ENCODE measurements at regions not wholly inside any gene's neighbourhood (a gene's known extent, or its start where the extent isn't known, plus 50 kb on each side); places are given as distances from the start of the nearest gene placed in this dataset.
"Not testable (repeated sequence)": the region's sequence is repeated elsewhere in the genome, so short reads cannot be mapped to it uniquely, and the experiment has no call there.

DNA sequence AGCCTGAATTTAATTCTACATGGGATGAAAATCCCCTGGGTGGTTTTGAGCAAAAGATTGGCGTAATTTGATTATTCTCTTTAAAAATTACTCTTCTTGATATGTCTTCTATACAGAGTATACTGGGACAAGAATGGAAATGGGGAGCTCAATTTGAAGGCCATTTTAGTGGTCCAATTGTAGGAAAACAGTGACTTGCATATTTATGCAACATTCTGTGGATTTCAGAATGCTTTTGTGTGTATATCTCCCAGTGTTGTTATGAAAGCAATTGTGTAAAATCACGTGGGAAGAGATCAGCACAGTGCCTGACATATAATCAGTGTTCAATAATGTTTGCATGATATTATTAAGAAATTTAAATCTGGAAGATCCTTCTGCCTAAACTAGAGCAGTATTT is 575.9 kb upstream of the PBX1 start:
- no peak for DNase-seq (ENCODE audit: low read depth)

DNA sequence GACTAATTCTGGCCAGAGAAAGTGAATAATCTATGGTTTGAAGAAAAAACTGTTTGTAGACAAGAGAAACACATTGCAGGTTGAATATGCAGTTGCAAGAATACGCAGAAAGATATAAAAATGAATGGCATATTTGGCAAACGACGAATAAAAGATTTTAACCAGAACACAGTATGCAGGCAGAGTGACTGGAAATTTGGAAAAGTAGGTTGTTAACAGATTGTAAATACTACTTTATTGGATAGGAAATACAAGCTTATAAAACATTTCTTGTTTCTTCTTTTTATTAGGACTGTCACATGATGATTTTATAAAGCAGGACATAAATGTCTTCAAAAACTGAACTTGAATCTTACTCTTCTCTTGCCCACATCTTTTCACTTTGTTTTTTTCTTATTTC is 573.3 kb upstream of the PBX1 start:
- no peak for DNase-seq (ENCODE audit: low read depth)

DNA sequence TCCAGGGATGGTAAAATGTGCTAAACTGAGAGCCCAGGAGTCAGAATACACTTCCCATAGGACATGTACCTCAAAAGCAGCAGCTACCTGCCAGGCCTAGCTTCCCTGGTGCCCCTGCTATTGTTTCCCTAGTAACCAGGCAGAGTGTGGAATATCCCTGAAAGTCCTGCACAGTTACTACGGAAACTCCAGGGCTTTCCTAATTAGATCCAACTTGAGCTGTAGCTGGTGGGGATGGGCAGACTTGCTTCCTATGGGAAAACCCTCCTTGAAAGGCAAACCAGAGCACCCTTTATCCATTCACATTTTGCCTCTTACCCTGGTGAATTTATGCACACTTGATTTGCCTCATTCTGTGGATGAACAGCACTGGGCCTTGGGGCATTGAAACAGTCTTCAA is 559.9 kb upstream of the PBX1 start:
- no peak for DNase-seq (ENCODE audit: low read depth)

DNA sequence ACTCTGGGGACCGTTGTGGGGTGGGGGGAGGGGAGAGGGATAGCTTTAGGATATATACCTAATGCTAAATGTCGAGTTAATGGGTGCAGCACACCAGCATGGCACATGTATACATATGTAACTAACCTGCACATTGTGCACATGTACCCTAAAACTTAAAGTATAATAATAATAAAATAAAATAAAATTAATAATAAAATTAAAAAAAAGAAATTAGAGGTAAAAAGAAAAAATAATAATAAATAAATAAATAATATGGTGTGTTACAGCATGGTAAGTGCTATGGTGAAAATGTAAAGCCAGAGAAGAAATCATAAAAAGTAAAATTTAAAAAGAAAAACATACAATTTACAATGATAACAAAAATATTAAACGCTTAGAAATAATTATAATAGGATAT is 552.8 kb upstream of the PBX1 start:
- DNase-seq (ENCODE audit: low read depth) = not testable (repeated sequence)

DNA sequence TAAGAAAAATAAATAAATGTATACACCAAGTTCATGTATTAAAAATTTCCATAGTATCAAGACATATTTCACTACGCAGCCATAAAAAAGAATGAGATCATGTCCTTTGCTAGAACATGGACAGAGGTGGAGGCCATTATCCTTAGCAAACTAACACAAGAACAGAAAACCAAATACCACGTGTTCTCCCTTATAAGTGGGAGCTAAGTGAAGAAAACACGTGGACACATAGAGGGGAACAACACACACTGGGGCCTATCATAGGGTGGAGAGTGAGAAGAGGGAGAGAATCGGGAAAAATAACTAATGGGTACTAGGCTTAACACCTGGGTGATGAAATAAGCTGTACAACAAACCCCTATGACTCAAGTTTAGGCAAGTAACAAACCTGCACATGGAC is 552.4 kb upstream of the PBX1 start:
- no peak for DNase-seq (ENCODE audit: low read depth)

DNA sequence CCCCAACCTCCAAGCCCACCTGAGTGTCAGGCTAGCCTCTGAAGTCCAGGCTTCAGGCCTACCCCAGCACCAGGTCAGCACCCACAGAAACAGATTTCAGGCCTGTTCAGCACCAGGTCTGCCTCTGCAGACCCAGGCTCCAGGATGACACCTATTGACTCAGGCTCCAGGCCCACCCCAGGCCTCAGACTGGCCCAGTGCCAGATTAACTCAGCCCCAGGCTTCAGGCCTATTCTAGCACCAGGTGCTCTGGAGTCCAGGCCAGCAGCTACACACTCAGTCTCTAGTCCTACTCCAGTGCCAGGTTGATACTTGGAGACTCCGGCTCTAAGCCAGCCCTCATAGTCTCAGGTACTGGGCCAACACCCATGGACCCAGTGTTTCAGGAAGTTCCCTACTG is 541.7 kb upstream of the PBX1 start:
- no peak for DNase-seq (ENCODE audit: low read depth)

DNA sequence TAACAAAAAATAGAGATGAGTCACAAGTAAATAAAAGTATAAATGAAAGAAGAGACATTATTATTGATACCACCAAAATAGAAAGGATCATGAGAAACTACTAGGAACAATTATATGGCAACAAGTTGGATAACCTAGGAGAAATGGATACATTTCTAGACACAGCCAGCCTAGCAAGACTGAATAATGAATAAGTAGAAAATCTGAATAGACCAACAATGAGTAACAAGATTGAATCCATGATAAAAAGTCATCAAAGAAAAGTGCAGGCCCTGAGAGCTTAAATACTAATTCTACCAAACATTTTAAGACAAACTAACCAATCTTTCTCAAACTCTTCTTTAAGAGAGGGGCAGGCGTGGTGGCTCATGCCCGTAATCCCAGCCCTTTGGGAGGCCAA is 538.6 kb upstream of the PBX1 start:
- no peak for DNase-seq (ENCODE audit: low read depth)

DNA sequence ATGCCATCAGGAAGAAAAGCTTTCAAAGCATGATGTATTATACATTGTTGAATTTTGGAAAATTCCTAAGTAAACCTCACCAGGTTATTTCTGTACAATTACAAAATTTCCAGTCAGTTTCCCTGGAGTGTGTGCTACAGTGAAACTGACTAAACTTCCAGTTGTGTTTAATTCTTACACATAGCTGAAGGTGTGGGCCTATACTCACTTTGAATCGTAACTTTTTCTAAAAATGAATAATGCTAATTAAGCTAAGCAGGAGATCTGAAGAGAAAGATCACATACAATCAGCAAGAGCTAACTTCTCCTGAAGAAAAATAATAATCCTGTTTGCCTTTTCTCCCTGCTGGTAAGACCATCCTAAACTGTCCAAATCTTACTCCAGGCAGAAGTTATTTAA is 537.2 kb upstream of the PBX1 start:
- no peak for DNase-seq (ENCODE audit: low read depth)

DNA sequence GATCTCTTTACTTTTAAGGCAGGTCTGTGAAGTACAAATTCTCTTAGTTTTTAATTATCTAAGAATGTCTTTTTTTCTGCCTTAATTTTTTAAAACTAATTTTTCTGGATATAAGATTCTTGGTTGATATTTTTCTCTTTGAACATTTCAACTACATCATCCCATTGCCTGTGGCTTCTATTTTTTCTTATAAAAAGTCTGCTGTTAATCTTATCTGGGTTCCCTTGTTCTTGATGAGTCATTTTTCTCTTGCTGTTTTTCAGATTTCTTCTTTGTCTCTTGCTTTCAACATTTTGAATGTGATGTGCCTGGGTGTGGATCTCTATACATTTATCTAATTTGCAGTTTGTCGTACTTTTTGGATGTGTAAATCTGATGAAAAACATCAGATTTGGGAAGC is 525.2 kb upstream of the PBX1 start:
- no peak for DNase-seq (ENCODE audit: low read depth)

DNA sequence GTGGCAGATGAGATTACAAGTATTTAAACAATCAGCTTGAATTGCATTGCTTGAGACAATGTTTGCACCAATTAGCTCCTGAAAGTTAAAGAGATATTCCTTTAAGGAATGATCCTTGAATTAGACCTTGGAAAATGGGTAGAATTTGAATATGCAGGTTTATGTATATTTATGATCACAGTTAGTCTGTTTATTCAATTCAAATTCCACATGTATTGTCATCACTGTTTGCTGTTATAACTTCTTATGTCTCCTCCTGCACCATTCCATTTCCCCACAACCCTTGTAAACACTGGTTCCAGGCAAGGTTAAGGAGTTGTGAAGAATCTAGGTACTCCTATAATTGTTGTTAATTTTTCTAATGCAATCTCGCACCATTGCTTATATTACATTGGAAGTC is 518.2 kb upstream of the PBX1 start:
- DNase-seq (ENCODE audit: low read depth) = no peak

DNA sequence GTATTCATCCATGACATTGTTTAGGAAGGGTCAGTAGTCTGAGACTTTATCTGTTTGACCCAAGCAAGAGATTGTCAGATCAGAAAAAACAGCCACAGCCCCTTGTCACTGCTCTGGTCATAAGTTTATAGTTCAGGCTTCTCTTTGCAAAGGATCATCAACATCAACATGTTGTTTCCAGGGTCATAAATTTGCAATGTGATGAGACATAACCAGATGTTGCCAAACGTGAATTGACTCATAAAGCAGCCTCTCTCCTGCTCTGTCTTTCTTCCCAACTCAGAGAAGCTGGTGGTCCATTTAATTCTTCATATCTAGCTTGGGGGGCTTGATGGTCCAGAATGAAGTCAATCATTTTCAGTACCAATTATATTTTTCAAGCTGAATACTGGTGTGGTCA is 507.2 kb upstream of the PBX1 start:
- DNase-seq (ENCODE audit: low read depth) = no peak

DNA sequence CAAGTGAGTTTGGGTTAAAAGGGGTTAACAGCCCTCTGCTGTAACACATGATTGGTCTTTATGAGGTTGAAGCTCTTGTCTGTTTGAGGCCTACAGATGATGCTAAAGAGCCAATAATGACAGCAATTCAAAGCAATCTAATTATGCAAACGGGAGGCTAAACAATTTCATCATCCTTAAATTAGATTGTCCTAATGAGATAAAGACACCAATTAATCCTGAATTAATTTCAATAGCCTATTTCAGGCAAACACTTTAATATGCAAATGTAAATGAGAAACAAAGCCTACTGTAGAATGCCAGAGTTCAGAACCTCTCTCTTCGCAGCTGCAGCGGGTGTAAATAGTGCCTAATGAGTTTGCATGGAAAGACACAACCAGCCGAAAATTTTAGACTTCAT is 504.7 kb upstream of the PBX1 start:
- no peak for DNase-seq (ENCODE audit: low read depth)

DNA sequence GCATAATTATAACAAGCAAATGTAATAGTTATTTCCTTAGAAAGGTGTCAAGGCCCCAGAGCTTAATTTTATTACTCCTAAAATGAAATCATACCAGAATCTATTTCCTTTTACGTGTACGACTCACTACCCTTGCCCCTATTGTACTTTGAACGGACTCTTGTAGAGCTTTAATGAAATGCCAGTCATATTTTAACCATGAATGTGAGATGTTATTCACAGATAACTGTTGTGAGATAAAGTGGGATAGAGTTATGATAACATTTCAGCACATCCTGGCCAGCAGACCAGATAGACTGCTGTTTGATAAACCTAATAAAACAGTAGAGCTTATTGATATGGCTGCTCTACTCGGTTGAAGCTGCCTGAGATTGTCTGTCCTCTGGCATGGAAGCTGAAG is 500.8 kb upstream of the PBX1 start:
- DNase-seq (ENCODE audit: low read depth) = no peak

DNA sequence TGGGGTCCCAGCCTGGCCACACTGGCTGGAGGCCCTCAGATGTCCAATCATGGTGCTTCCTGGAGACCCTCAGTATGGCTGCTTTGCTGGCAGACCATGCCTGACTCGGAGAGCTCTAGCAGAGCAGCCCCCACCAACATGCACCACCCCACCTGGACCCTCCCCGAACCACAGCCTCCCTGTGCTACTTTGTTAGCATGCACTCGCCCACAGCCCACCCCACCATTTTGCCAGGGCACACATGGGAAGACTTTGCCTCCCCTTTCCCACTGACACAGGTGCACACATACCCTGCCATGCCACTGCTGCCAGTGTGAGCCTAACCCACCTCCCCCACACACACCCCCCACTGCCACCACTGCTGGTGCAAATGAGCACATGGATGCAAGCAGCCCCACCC is 497.5 kb upstream of the PBX1 start:
- DNase-seq (ENCODE audit: low read depth) = no peak

DNA sequence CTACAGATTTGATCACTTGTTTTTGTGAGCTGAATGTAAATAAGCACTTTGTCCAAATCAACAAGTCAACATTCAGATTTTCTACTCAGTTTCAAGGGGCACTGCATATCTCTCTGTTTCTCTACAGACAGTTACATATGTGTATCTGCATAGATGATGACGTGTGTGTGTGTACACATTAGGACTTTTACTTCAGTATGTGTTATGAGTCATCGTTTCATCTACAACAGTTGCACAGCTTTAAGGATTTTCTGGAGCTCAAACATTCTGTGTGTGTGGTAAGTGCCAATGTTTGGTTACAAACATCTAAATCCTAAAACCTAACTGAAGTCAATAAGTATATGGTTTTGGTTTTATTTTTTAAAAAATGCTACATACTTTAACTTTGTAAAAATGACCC is 494.5 kb upstream of the PBX1 start:
- no peak for DNase-seq (ENCODE audit: low read depth)

DNA sequence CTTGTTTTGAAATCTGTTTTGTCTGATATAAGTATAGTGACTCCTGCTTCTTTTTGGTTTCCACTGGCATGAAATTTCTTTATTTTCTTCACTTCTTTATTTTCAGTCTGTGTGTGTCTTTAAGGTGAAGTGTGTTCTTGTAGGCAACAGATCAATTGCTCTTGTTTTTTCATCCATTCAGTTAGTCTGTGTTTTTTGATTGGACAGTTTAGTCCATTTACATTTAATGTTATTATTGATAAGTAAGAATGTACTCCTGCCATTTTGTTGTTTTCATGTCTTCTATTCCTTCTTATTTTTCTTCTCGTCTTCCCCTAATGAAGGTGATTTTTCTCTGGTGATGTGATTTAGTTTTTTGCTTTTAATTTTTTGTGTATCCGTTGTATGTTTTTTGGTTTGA is 487.7 kb upstream of the PBX1 start:
- no peak for DNase-seq (ENCODE audit: low read depth)

DNA sequence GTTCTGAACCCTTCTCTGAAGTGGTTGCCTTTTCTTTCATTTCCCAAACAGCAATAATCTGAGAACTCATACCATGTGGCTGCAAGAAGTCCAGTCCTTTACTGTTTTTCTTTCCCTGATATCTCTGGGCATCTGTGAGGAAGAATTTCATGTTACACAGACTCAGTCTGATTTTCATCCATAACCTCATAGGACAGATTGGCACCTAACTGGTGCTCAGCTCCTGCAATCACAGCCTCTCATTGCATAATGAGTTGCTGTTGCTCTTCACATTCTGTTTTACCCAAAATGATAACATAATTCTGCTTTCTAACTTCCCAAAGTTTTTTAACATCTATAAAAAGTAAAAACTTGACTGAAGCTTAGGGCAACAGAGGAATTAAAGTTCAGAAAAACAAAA is 472.2 kb upstream of the PBX1 start:
- no peak for DNase-seq (ENCODE audit: low read depth)

DNA sequence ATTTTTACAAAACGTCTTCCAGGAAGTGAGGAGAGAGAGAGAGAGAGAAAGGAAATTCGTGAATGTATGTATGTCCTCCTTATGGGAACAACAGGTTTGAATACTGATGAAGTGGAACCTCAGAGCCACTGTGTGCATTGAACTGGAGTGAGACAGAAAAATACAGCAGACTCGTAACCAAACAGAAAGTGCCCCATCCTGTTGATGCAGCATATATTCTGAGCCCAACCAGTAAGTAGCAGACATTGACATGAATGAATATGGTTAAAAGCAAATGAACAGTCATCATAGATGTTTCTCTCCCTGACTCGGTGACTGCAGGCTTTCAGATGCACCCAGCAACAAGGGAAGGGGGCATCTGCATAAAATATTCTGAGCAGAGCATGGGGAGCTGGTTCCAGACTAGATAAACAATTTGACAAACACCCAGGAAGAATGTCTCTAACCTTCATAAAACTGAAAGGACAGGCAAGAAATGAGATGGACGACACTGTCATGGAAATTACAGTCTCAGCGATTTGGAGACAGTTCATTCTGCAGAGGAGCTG is 471.0 kb upstream of the PBX1 start:
- DNase-seq (ENCODE audit: low read depth) = no peak

DNA sequence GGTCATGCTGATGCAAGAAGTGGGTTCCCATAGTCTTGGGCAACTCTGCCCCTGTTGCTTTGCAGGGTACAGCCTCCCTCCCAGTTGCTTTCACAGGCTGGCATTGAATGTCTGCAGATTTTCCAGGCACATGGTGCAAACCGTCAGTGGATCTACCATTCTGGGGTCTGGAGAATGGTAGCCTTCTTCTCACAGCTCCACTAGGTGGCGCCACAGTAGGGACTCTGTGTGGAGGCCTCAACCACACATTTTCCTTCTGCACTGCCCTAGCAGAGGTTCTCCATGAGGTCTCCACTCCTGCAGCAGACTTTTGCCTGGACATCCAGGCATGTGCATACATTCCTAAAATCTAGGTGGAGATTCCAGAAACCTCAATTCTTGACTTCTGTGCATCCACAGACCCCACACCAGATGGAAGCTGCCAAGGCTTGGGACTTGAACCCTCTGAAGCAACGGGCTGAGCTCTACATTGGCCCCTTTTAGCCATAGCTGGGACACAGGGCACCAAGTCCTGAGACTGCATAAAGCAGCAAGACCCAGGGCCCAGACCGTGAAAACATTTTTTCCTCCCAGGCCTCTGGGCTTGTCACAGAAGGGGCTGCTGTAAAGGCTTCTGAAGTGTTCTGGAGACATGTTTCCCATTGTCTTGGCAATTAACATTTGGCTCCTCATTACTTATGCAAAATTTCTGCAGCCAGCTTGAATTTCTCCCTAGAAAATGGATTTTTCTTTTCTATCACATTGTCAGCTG is 466.2 kb upstream of the PBX1 start:
- no peak for DNase-seq (ENCODE audit: low read depth)

DNA sequence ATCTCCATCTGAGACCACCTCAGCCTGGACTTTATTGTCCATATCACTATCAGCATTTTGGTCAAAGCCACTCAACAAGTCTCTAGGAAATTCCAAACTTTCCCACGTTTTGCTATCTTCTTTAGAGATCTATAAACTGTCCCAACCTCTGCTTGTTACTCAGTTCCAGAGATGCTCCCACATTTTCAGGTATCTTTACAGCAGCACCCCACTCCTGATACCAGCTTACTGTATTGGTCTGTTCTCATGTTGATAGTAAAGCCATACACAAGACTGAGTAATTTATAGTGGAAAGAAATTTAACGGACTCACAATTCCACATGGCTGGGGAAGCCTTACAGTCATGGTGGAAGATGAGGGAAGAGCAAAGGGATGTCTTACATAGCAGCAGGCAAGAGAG is 465.4 kb upstream of the PBX1 start:
- DNase-seq (ENCODE audit: low read depth) = no peak

DNA sequence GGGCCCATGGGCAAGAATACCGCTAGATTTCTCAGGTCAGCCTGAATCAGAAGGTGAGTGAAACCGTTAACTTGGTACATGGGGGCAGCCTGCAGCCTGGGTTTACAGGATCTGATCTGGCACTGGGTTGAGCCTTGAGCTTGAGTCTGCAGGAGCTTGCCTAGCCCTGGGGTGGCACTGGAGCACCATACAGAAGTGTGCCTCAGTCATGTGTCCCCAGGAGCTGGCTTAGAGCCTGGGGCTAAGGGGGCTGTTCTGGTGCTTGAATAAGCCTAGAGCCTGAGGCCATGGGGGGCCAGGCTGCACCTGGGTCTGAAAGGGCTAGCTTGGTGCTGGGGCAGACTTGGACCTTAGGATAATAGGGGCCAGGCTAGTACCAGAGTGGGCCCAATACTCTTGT is 457.2 kb upstream of the PBX1 start:
- no peak for DNase-seq (ENCODE audit: low read depth)

DNA sequence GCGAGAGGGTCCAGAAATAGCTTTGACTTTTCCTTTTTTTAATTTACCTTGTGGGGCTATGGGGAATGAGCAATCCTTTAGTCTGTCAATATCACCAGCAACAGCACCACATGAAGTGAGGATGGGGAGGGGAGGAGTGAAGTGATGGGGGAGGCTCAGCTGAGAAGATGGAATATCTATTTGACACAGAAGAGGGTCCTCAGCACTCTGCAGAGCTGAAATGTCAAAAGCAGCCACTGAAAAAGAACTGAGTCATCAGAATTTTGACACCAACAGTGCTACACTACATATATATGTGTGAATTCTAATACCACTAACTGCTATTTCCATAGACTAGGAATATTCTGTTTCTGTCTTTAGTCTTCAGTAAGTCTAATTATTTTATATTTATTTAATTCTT is 427.0 kb upstream of the PBX1 start:
- no peak for DNase-seq (ENCODE audit: low read depth)

DNA sequence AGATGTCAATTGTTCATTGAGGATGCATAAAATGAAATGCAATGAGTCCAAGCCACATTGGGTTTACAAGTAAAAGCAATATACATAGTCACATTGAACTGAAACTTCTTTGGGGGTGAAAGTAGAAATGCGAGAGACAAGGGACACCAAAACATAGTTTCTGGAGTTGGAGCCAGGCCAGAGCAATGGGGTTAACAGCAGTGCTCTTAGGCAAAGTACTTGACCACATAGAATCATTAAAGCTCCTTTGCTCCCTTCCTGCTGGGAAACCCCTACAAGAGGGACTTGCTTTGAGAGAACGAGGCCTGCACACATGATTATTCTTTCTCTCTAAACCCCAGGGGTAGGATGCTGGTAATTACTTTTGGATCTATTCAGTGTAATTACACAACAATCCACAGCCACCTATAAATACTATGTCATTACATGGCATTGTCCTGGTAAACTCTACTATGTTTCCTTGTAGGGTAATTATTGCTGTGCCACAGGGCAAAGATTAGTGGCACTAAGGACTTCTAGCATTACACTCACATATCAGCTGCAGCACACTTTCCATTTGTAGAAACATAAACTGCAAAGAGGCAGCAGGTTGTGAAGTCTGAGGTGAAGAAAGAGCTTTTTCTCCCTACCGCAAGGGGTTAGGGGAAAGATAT is 421.6 kb upstream of the PBX1 start:
- DNase-seq (ENCODE audit: low read depth) = no peak

DNA sequence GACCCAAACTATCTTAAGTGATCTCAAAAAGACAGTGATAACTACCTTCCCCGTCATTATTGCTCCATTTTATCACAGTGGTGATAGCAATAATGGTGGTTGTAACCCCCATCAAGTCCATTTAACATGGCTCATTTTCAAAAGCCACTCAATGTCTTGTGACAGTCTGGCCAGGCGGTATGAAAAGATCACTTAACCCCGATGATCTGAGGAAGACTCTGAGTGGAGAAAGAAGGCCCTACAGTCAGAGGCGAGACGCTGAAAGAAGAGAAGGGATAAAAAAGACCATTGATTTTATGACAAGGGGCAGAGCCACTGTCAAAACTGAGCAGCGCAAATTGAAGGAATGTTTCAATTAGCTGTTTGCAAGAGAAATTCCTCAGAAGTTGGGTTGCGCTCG is 417.2 kb upstream of the PBX1 start:
- DNase-seq (ENCODE audit: low read depth) = no peak

Measured in stromal cell of bone marrow (primary cell).